K562 (cell line): ENCODE measurements at regions not wholly inside any gene's neighbourhood (a gene's known extent, or its start where the extent isn't known, plus 50 kb on each side); places are given as distances from the start of the nearest gene placed in this dataset.

Source experiments
- ATAC-seq: fragments of 200-7000 bp; cut with Tn5 transposase; 3 replicates; pipeline ENCODE4 v1.9.1; 2020; ENCODE audit warnings: moderate library complexity
- BruUV-seq: library from RNA; stranded (reverse); fragments of 400-500 nt; replicated peaks from 2 replicates; lab custom pipeline; 2021; lab: Mats Ljungman, UMichigan
- CTCF ChIA-PET: fragments of 300-600 bp; formaldehyde crosslinking; extraction: SDS; loops from one replicate; lab custom pipeline; 2021; ENCODE audit warnings: low intra/inter-chr PET ratio; lab: Yijun Ruan, JAX
- POLR2A ChIA-PET: fragments of 300-600, 350-650 bp; sonication (Branson Sonifier 250); formaldehyde crosslinking; extraction: SDS; loops from one replicate; lab custom pipeline; 2021; ENCODE audit warnings: antibody characterized with exemption, inconsistent platforms; lab: Yijun Ruan, JAX
- DNase-seq, 4 experiments: peaks; one replicate each; pipeline versions ENCODE4 v3.0.0 to v3.0.0-alpha.2; 2011 to 2018; ENCODE audit warnings: low spot score in 3 of 4, mixed read lengths in 3 of 4; ENCODE audit errors: extremely low read depth in 1 of 4
- FAIRE-seq: peaks from 2 replicates; lab custom pipeline; 2011; peaks lifted over from hg19 to GRCh38; lab: Jason Lieb, UNC
- H2AFZ ChIP-seq: 2 replicates; pipeline ENCODE4 v1.6.0; 2011; ENCODE audit warnings: low read depth, low read length, control low read depth, inconsistent platforms
- H3K27ac ChIP-seq: fragments of 200-600 bp; 3 replicates; pipeline ENCODE4 v1.8.0; 2011; ENCODE audit warnings: low read depth, mild to moderate bottlenecking, control low read depth, inconsistent platforms, low read length, moderate library complexity, mixed read lengths; ENCODE audit errors: extremely low read depth
- H3K27me3 ChIP-seq, 2 experiments: fragments of 300-600 bp in 1 of 2; 2 replicates in 1 of 2; 3 replicates in 1 of 2; pipeline versions ENCODE4 v1.6.0 to v1.8.0; 2011; ENCODE audit warnings: inconsistent platforms in 2 of 2, low read length in 2 of 2, mild to moderate bottlenecking in 1 of 2, mixed read lengths in 1 of 2, moderate library complexity in 1 of 2; ENCODE audit not compliant: control insufficient read depth in 2 of 2, insufficient read depth in 2 of 2
- H3K36me3 ChIP-seq: fragments of 300-600 bp; 3 replicates; pipeline ENCODE4 v1.8.0; 2011; ENCODE audit warnings: mild to moderate bottlenecking, low read length, inconsistent platforms; ENCODE audit not compliant: control insufficient read depth, insufficient read depth
- H3K4me1 ChIP-seq, 2 experiments: fragments of 200-600 bp in 1 of 2; replicated peaks in 1 of 2; 2 replicates in 1 of 2; 3 replicates in 1 of 2; pipeline versions ENCODE4 v1.5.1 to v1.8.0; 2011; ENCODE audit warnings: inconsistent platforms in 2 of 2, low read length in 2 of 2, mild to moderate bottlenecking in 1 of 2, mixed read lengths in 1 of 2, moderate library complexity in 1 of 2; ENCODE audit not compliant: control insufficient read depth in 2 of 2, insufficient read depth in 2 of 2
- H3K4me2 ChIP-seq: 2 replicates; pipeline ENCODE4 v1.6.1; 2011; ENCODE audit warnings: low read length, control low read depth, inconsistent platforms, mixed read lengths; ENCODE audit not compliant: insufficient read depth
- H3K4me3 ChIP-seq: fragments of 200-600 bp; sonication (generic), shearing (Covaris generic); 2 replicates; pipeline ENCODE4 v1.5.1; 2016; ENCODE audit warnings: control low read depth, inconsistent platforms
- H3K79me2 ChIP-seq: fragments of 200-600 bp; 3 replicates; pipeline ENCODE4 v1.8.0; 2011; ENCODE audit warnings: low read length, inconsistent platforms; ENCODE audit not compliant: control insufficient read depth, insufficient read depth
- H3K9ac ChIP-seq, 2 experiments: 2 replicates each; pipeline versions ENCODE4 v1.6.0 to v1.6.1; 2011; ENCODE audit warnings: low read depth in 2 of 2, low read length in 2 of 2, control low read depth in 1 of 2, inconsistent platforms in 1 of 2, mild to moderate bottlenecking in 1 of 2, mixed read lengths in 1 of 2; ENCODE audit not compliant: insufficient read depth in 1 of 2
- H3K9me1 ChIP-seq: one replicate; pipeline ENCODE4 v1.6.0; 2011; ENCODE audit warnings: inconsistent platforms, mild to moderate bottlenecking, low read length, moderate library complexity; ENCODE audit not compliant: control insufficient read depth, insufficient read depth
- H3K9me3 ChIP-seq: replicated peaks from 2 replicates; pipeline ENCODE4 v1.5.1; 2011; ENCODE audit warnings: low read depth, low read length, inconsistent platforms; ENCODE audit not compliant: control insufficient read depth, insufficient read depth
- H4K20me1 ChIP-seq: replicated peaks from 2 replicates; pipeline ENCODE4 v1.6.1; 2011; ENCODE audit warnings: low read length, inconsistent platforms, mixed read lengths; ENCODE audit not compliant: control insufficient read depth, insufficient read depth
- BRD9 ChIP-seq: fragments of 450-650 bp; IDR thresholded peaks from 2 replicates; pipeline ENCODE4 v1.6.1; 2018; ENCODE audit warnings: low read depth; ENCODE audit not compliant: partially characterized antibody
- CREBBP ChIP-seq: IDR thresholded peaks from one replicate; pipeline ENCODE4 v1.6.1; 2012; ENCODE audit warnings: low read depth, mild to moderate bottlenecking, control low read depth, inconsistent platforms, low read length
- ELF2 ChIP-seq: fragments of 250-450 bp; sonication (Bioruptor Pico); IDR thresholded peaks from 2 replicates; pipeline ENCODE4 v1.5.0; 2021; ENCODE audit warnings: mild to moderate bottlenecking
- ELF4 ChIP-seq: fragments of 450-650 bp; formaldehyde crosslinking; IDR thresholded peaks from 2 replicates; pipeline ENCODE4 v1.4.0; 2022; ENCODE audit warnings: missing genetic modification characterization
- ERF ChIP-seq: fragments of 450-650 bp; formaldehyde crosslinking; IDR thresholded peaks from 2 replicates; pipeline ENCODE4 v1.4.0; 2020; ENCODE audit warnings: mild to moderate bottlenecking, mixed read lengths
- HNRNPUL1 ChIP-seq: fragments of 200-400 bp; formaldehyde crosslinking; IDR thresholded peaks from 2 replicates; pipeline ENCODE4 v1.6.1; 2017; ENCODE audit warnings: low read length
- PHB2 ChIP-seq: fragments of 450-650 bp; IDR thresholded peaks from 2 replicates; pipeline ENCODE4 v1.6.1; 2017; ENCODE audit warnings: low read depth
- SAFB2 ChIP-seq: fragments of 200-400 bp; formaldehyde crosslinking; IDR thresholded peaks from 2 replicates; pipeline ENCODE4 v1.6.1; 2018; ENCODE audit warnings: borderline replicate concordance, low read length, low read depth, moderate library complexity; ENCODE audit not compliant: severe bottlenecking
- SIRT6 ChIP-seq: IDR thresholded peaks from one replicate; pipeline ENCODE4 v1.6.1; 2012; ENCODE audit warnings: low read depth, mild to moderate bottlenecking, control low read depth, inconsistent platforms, low read length, moderate library complexity
- SMAD3 ChIP-seq: fragments of 450-650 bp; formaldehyde crosslinking; conservative IDR thresholded peaks from 2 replicates; pipeline ENCODE4 v1.4.0; 2020; ENCODE audit warnings: mild to moderate bottlenecking
- TAF15 ChIP-seq: fragments of 200-400 bp; formaldehyde crosslinking; IDR thresholded peaks from 2 replicates; pipeline ENCODE4 v1.6.1; 2017; ENCODE audit warnings: mild to moderate bottlenecking, low read depth, low read length, moderate library complexity
- TARDBP ChIP-seq: fragments of 450-650 bp; IDR thresholded peaks from 2 replicates; pipeline ENCODE4 v1.6.1; 2016
- ZKSCAN3 ChIP-seq: fragments of 250-450 bp; sonication (Bioruptor Pico); IDR thresholded peaks from 2 replicates; pipeline ENCODE4 v1.4.0; 2020
- ZNF766 ChIP-seq: fragments of 200-800 bp; sonication (Bioruptor generic); conservative IDR thresholded peaks from 2 replicates; pipeline ENCODE4 v1.6.1; 2016; ENCODE audit warnings: missing genetic modification characterization, missing compliant biosample characterization
- WGBS: fragments of 100-300 bp; shearing (Covaris generic); methylation state at CpG from one replicate; pipeline ENCODE4 v1.1.6; 2016; ENCODE audit warnings: low coverage, mixed read lengths; ENCODE audit not compliant: insufficient coverage; ENCODE audit errors: missing lambda C conversion rate; 5-methylcytosine and 5-hydroxymethylcytosine counted together
- in situ Hi-C: fragments of 300-500 bp; cut with MboI; formaldehyde crosslinking; loops from 4 replicates; pipeline ENCODE4 v1.15.0; 2018; ENCODE audit warnings: inconsistent platforms, mixed read lengths
- intact Hi-C: fragments of 100-400 bp; cut with micrococcal nuclease; formaldehyde crosslinking; loops from 2 replicates; pipeline ENCODE4 v1.14.2; 2022
- TF ChIP-seq, protein P1 (sequence below): fragments of 250-450 bp; sonication (Bioruptor Pico); IDR thresholded peaks from 2 replicates; pipeline ENCODE4 v1.5.0; 2021
- TF ChIP-seq, protein P2 (sequence below): sonication (generic); formaldehyde crosslinking; IDR thresholded peaks from 2 replicates; pipeline ENCODE4 v1.9.0; 2022; ENCODE audit warnings: mild to moderate bottlenecking, missing genetic modification reagents
- TF ChIP-seq, protein P3 (sequence below), 2 experiments: fragments of 450-650 bp; IDR thresholded peaks; 2 replicates each; pipeline ENCODE4 v1.6.1; 2016

DNA sequence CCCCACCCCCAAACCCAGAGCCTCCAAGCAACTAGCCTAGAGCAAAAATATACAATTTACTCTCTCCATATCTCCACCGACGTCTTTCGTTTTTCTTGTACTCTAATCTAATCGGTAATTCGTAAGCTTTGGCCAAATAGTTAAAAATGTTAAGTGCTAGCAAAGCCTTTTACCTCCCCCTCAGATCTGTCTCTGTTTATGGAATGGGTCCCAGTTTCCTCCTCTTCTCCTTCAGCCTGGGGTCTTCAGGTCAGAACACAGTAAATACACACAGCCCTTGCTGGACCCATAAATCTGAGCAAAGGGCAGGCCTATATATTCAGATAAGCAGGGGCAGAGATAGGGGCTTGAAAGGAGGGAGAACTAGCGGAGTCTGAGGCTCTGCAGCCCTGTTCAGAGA, 267.4 kb downstream of the MEIS1 start:
- Histone ChIP-seq H3K4me1 (no peaks in the 10 kb centered on the region), H4K20me1 (no peaks in the 10 kb centered on the region), H3K79me2 (no peaks in the 10 kb centered on the region), H3K27me3 (no peaks in the 10 kb centered on the region), H2AFZ (no peak overlapping the region), H3K27ac (no peak overlapping the region), H3K9me1 (no peaks in the 10 kb centered on the region), H3K4me3 (no peak overlapping the region), H3K9me3 (no peaks in the 10 kb centered on the region), H3K36me3 (no peaks in the 10 kb centered on the region), H3K4me2 (no peak overlapping the region), H3K9ac (no peak overlapping the region)
- no peak for ATAC-seq
- ChIA-PET POLR2A (no interaction called here), CTCF (no interaction called here)
- in situ Hi-C loops (no loop called here), intact Hi-C loops (no loop called here)
- TF ChIP-seq, protein P1, sequence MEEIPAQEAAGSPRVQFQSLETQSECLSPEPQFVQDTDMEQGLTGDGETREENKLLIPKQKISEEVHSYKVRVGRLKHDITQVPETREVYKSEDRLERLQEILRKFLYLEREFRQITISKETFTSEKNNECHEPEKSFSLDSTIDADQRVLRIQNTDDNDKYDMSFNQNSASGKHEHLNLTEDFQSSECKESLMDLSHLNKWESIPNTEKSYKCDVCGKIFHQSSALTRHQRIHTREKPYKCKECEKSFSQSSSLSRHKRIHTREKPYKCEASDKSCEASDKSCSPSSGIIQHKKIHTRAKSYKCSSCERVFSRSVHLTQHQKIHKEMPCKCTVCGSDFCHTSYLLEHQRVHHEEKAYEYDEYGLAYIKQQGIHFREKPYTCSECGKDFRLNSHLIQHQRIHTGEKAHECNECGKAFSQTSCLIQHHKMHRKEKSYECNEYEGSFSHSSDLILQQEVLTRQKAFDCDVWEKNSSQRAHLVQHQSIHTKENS (CRISPR knock-in tag), result no peak
- TF ChIP-seq HNRNPUL1, result no peak
- no peak for TF ChIP-seq TAF15
- TF ChIP-seq ELF2 (CRISPR knock-in tag), result no peak
- TF ChIP-seq SIRT6, result no peak
- no peak for TF ChIP-seq ERF (CRISPR knock-in tag)
- no TSS peak for BruUV-seq
- FAIRE-seq, result no peak
- WGBS, result 0% methylated on average over 6 of the region's 6 CpGs
- no peak for DNase-seq

DNA sequence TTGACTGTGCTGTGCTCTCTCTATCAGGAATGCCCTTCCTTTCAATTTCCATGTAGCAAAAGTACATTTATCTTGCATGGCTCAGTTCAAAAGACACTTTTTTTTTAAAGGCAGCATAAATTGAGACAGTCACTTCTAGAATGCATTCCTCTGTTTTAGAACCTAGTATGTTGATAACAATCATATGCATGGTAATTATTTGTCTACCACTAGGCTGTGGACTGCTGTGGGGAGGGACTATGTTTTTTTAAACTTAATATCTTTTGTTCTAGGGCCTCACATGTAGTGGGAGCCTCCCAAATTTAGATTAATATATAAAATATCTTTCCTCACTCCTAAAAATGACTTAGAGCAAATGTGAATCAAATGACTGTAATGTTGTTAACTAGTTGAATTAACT, 269.9 kb downstream of the MEIS1 start:
- in situ Hi-C loops (no loop called here), intact Hi-C loops (no loop called here)
- BruUV-seq, result no TSS peak
- POLR2A ChIA-PET, result interaction anchor here (1.8 kb wide), 1 partner anchor 11 kb away, joined by 3 read pairs; no protein-coding TSS in a partner anchor
- Histone ChIP-seq H3K36me3 (no peaks in the 10 kb centered on the region), H3K4me3 (no peak overlapping the region), H3K4me2 (no peak overlapping the region), H3K9ac (no peak overlapping the region), H3K4me1 (no peaks in the 10 kb centered on the region), H3K27ac (no peak overlapping the region), H3K27me3 (no peaks in the 10 kb centered on the region), H3K9me1 (no peaks in the 10 kb centered on the region), H2AFZ (no peak overlapping the region), H3K79me2 (no peaks in the 10 kb centered on the region), H4K20me1 (no peaks in the 10 kb centered on the region), H3K9me3 (no peaks in the 10 kb centered on the region)
- CTCF ChIA-PET, result no interaction called here
- ATAC-seq, result no peak
- DNase-seq, result no peak
- no peak for FAIRE-seq
- TF ChIP-seq SMAD3, result no peak
- no peak for TF ChIP-seq ELF4 (CRISPR knock-in tag)
- no peak for TF ChIP-seq CREBBP
- no peak for TF ChIP-seq ZKSCAN3 (CRISPR knock-in tag)
- no peak for TF ChIP-seq SAFB2
- TF ChIP-seq TARDBP, result no peak
- TF ChIP-seq ZNF766 (CRISPR knock-in tag), result no peak
- no peak for TF ChIP-seq BRD9
- TF ChIP-seq, protein P2, sequence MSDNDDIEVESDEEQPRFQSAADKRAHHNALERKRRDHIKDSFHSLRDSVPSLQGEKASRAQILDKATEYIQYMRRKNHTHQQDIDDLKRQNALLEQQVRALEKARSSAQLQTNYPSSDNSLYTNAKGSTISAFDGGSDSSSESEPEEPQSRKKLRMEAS (CRISPR knock-in tag), result no peak
- no peak for TF ChIP-seq PHB2
- TF ChIP-seq, protein P3, sequence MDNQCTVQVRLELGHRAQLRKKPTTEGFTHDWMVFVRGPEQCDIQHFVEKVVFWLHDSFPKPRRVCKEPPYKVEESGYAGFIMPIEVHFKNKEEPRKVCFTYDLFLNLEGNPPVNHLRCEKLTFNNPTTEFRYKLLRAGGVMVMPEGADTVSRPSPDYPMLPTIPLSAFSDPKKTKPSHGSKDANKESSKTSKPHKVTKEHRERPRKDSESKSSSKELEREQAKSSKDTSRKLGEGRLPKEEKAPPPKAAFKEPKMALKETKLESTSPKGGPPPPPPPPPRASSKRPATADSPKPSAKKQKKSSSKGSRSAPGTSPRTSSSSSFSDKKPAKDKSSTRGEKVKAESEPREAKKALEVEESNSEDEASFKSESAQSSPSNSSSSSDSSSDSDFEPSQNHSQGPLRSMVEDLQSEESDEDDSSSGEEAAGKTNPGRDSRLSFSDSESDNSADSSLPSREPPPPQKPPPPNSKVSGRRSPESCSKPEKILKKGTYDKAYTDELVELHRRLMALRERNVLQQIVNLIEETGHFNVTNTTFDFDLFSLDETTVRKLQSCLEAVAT (IDR thresholded peaks at IDR 0.05), result no peak
